OCI-LY7 (cell line): ENCODE measurements at regions not wholly inside any gene's neighbourhood (a gene's known extent, or its start where the extent isn't known, plus 50 kb on each side); places are given as distances from the start of the nearest gene placed in this dataset.

Source experiments
- EZH2phosphoT487 ChIP-seq: fragments of 200-600 bp; sonication (generic); IDR thresholded peaks from 2 replicates; pipeline ENCODE4 v1.6.1; 2018; ENCODE audit warnings: low read depth, borderline replicate concordance, mild to moderate bottlenecking, mixed run types, antibody characterized with exemption, low read length, moderate library complexity, mixed read lengths
- TF ChIP-seq, protein P1 (sequence below): fragments of 200-600 bp; sonication (generic); conservative IDR thresholded peaks from 2 replicates; pipeline ENCODE4 v1.5.1; 2014; ENCODE audit warnings: mild to moderate bottlenecking, antibody characterized with exemption, low read length, moderate library complexity, mixed read lengths

DNA sequence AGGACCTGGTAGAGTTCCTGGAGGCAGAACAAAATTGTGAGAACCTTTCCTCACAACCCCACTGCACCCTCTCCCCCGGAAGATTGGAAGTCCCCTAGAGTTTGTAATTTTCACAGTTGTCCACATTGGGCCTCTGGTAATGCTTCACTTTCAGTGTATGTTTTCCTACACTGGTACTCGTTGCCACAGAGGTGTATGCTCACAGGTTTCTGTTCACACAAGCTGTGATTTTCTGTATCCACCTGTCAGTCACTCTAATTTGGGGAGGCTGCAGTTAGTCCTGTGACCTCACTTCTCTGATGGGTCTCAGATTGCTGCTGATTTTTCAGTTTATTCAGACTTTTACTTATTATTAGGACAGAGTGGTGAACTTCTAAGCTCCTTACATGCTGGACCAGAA is 66.4 kb upstream of the BMP4 start:
- TF ChIP-seq, protein P1, sequence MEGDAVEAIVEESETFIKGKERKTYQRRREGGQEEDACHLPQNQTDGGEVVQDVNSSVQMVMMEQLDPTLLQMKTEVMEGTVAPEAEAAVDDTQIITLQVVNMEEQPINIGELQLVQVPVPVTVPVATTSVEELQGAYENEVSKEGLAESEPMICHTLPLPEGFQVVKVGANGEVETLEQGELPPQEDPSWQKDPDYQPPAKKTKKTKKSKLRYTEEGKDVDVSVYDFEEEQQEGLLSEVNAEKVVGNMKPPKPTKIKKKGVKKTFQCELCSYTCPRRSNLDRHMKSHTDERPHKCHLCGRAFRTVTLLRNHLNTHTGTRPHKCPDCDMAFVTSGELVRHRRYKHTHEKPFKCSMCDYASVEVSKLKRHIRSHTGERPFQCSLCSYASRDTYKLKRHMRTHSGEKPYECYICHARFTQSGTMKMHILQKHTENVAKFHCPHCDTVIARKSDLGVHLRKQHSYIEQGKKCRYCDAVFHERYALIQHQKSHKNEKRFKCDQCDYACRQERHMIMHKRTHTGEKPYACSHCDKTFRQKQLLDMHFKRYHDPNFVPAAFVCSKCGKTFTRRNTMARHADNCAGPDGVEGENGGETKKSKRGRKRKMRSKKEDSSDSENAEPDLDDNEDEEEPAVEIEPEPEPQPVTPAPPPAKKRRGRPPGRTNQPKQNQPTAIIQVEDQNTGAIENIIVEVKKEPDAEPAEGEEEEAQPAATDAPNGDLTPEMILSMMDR: no peak
- no peak for TF ChIP-seq EZH2phosphoT487
